ENCODE measurements at regions not wholly inside any gene's neighbourhood (a gene's known extent, or its start where the extent isn't known, plus 50 kb on each side); places are given as distances from the start of the nearest gene placed in this dataset.

DNA sequence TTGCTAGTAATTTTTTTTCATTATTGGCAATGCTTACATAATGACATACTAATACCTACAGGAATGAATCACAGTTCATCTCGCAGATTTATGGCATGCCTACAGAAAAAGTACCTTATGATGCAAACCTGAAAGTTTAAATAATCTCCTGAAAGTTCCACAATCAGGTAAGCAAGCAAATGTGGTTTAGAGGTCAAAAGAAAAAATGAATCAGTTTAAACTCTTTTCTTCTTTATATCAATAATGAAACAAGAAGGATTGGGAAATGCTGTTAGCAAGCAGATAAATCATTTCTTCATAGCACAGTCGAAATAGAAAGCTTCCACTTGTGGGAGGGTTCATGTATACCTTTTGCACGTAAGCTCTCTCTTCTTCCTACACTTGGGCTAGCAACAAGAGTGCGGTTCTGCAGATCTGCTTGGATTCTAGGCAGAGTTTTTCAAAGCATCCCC lies 53.7 kb upstream of the MTPN start (continued):
- TF ChIP-seq, protein P1, sequence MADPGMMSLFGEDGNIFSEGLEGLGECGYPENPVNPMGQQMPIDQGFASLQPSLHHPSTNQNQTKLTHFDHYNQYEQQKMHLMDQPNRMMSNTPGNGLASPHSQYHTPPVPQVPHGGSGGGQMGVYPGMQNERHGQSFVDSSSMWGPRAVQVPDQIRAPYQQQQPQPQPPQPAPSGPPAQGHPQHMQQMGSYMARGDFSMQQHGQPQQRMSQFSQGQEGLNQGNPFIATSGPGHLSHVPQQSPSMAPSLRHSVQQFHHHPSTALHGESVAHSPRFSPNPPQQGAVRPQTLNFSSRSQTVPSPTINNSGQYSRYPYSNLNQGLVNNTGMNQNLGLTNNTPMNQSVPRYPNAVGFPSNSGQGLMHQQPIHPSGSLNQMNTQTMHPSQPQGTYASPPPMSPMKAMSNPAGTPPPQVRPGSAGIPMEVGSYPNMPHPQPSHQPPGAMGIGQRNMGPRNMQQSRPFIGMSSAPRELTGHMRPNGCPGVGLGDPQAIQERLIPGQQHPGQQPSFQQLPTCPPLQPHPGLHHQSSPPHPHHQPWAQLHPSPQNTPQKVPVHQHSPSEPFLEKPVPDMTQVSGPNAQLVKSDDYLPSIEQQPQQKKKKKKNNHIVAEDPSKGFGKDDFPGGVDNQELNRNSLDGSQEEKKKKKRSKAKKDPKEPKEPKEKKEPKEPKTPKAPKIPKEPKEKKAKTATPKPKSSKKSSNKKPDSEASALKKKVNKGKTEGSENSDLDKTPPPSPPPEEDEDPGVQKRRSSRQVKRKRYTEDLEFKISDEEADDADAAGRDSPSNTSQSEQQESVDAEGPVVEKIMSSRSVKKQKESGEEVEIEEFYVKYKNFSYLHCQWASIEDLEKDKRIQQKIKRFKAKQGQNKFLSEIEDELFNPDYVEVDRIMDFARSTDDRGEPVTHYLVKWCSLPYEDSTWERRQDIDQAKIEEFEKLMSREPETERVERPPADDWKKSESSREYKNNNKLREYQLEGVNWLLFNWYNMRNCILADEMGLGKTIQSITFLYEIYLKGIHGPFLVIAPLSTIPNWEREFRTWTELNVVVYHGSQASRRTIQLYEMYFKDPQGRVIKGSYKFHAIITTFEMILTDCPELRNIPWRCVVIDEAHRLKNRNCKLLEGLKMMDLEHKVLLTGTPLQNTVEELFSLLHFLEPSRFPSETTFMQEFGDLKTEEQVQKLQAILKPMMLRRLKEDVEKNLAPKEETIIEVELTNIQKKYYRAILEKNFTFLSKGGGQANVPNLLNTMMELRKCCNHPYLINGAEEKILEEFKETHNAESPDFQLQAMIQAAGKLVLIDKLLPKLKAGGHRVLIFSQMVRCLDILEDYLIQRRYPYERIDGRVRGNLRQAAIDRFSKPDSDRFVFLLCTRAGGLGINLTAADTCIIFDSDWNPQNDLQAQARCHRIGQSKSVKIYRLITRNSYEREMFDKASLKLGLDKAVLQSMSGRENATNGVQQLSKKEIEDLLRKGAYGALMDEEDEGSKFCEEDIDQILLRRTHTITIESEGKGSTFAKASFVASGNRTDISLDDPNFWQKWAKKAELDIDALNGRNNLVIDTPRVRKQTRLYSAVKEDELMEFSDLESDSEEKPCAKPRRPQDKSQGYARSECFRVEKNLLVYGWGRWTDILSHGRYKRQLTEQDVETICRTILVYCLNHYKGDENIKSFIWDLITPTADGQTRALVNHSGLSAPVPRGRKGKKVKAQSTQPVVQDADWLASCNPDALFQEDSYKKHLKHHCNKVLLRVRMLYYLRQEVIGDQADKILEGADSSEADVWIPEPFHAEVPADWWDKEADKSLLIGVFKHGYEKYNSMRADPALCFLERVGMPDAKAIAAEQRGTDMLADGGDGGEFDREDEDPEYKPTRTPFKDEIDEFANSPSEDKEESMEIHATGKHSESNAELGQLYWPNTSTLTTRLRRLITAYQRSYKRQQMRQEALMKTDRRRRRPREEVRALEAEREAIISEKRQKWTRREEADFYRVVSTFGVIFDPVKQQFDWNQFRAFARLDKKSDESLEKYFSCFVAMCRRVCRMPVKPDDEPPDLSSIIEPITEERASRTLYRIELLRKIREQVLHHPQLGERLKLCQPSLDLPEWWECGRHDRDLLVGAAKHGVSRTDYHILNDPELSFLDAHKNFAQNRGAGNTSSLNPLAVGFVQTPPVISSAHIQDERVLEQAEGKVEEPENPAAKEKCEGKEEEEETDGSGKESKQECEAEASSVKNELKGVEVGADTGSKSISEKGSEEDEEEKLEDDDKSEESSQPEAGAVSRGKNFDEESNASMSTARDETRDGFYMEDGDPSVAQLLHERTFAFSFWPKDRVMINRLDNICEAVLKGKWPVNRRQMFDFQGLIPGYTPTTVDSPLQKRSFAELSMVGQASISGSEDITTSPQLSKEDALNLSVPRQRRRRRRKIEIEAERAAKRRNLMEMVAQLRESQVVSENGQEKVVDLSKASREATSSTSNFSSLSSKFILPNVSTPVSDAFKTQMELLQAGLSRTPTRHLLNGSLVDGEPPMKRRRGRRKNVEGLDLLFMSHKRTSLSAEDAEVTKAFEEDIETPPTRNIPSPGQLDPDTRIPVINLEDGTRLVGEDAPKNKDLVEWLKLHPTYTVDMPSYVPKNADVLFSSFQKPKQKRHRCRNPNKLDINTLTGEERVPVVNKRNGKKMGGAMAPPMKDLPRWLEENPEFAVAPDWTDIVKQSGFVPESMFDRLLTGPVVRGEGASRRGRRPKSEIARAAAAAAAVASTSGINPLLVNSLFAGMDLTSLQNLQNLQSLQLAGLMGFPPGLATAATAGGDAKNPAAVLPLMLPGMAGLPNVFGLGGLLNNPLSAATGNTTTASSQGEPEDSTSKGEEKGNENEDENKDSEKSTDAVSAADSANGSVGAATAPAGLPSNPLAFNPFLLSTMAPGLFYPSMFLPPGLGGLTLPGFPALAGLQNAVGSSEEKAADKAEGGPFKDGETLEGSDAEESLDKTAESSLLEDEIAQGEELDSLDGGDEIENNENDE (IDR thresholded peaks at IDR 0.05; ENCODE audit: insufficient replicate concordance, low read length), result no peak
- TF ChIP-seq CHD2 (IDR thresholded peaks at IDR 0.05; ENCODE audit: low read length) (no peak), SAP30 (IDR thresholded peaks at IDR 0.05; ENCODE audit: insufficient read depth, insufficient replicate concordance, low read length) (no peak), TBP (IDR thresholded peaks at IDR 0.05; ENCODE audit: low read depth, low read length) (no peak), KDM1A (IDR thresholded peaks at IDR 0.05; ENCODE audit: borderline replicate concordance, low read length) (no peak), CBX8 (IDR thresholded peaks at IDR 0.05; ENCODE audit: borderline replicate concordance, low read depth, low read length) (no peak), GABPA (IDR thresholded peaks at IDR 0.05; ENCODE audit: borderline replicate concordance, insufficient read depth, low read length) (no peak), CREB1 (IDR thresholded peaks at IDR 0.05) (no peak), RXRA (IDR thresholded peaks at IDR 0.05; ENCODE audit: insufficient read depth, low read depth, low read length) (no peak), RAD21 (IDR thresholded peaks at IDR 0.05 in 1 of 2, conservative IDR thresholded peaks at IDR 0.05 in 1 of 2; ENCODE audit: low read depth in 2 of 2, low read length in 2 of 2) (no peak), SIN3A (conservative IDR thresholded peaks at IDR 0.05 in 1 of 2, IDR thresholded peaks at IDR 0.05 in 1 of 2; ENCODE audit: low read depth in 1 of 2, low read length in 2 of 2) (no peak), MAFK (IDR thresholded peaks at IDR 0.05; ENCODE audit: low read depth, low read length) (no peak)
